ENCODE measurements at regions not wholly inside any gene's neighbourhood (a gene's known extent, or its start where the extent isn't known, plus 50 kb on each side); places are given as distances from the start of the nearest gene placed in this dataset.

DNA sequence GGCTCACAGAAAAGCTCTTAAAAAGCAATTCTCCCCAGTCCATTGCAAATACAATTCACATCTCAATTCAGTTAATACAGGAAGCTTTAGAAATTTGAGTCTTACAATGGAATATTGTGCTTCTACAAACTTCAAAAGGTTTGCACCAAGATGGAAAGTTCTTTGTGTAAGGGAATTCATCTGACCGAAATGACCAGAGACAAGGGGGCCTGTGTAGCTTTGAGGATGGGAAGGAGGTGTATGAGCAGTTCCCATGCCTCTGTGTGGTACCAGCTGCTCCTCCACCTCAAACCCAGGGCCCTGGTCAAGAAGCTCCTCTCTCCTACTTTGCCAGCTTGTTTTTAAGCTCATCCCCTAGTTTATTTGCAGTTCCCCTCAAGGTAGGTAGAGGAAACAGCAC lies 312.8 kb upstream of the PKDCC start:
- no peak for DNase-seq (ENCODE audit: low read depth in 4 of 4, low spot score in 3 of 4)

DNA sequence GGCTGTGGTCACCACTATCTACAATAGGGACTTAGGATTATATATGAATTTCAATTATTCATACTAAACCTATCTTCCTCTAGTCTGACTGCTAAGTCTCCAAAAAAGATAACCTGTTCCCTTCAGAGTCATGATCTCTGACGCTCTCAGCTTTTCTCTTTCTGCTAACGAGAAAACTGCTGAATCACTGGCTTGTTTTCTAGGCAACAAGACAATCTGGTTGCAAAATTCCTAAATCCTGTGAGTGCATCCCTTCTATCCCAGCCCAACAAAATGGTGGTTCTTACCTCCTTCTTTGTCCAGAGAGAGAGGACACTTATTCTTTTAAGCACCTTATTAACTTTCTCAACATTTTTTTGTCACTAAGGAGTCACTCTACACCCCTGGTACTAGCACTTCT lies 312.3 kb upstream of the PKDCC start:
- no peak for DNase-seq (ENCODE audit: low read depth in 4 of 4, low spot score in 3 of 4)

DNA sequence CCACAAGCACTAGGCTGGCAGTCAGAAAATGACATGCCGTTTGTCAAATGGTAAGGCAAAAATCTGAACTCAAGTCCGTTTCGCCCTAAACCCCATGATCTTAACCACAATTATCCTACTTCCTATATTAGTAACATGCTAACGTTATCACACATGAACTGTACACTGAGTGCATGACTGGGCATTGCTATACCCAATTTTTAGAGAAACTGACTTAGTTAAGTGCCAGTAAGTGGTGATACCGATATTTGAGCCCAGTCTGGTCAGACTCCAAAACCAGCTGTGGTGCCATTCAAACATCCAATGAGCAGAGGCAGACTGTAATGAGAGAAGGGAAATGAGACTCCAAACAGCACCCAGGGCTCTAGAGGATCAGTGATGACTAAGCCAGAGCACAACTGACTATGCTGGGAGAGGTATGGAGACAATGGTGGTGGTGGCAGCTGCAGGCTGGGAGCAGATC lies 311.7 kb upstream of the PKDCC start:
- DNase-seq (ENCODE audit: low read depth in 4 of 4, low spot score in 3 of 4) = no peak

DNA sequence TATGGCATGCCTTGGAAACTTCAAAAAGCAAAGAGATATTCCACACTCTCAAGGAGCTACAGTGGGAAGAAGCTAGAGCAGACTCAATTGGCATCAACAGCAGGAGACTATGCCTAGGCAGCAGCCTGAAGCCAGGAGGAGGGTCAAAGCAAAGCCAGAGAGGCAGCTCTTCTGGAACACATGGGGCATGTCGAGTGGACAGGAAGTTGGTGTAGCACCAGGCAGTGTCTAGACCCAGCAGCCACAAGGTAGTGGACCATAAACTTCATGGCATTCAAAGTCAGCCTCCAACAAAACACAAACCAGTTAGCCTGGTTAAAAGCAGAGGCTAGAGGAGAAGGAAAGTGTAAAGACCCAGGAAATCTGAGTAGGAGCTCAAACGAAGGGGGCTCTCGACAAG lies 311.2 kb upstream of the PKDCC start:
- DNase-seq (ENCODE audit: low read depth in 4 of 4, low spot score in 3 of 4) = no peak

DNA sequence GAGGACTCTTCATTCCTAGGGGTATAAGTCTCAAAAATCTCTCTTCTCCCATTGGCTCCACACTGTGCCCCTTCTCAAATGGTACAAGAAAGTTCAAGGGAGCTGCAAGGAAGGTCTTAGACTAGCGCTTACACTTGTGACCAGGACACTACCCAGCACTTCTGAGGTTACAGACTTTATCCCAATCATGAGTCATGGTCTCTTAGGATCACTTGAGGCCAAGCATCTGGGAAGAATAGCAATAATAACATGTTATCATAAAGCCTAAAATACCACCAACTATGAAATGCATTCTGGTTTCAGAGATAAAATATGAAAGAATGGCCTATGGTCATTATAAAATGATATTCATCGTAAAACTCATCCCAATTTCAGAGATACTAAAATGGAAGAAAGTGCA lies 309.9 kb upstream of the PKDCC start:
- no peak for DNase-seq (ENCODE audit: low read depth in 4 of 4, low spot score in 3 of 4)

DNA sequence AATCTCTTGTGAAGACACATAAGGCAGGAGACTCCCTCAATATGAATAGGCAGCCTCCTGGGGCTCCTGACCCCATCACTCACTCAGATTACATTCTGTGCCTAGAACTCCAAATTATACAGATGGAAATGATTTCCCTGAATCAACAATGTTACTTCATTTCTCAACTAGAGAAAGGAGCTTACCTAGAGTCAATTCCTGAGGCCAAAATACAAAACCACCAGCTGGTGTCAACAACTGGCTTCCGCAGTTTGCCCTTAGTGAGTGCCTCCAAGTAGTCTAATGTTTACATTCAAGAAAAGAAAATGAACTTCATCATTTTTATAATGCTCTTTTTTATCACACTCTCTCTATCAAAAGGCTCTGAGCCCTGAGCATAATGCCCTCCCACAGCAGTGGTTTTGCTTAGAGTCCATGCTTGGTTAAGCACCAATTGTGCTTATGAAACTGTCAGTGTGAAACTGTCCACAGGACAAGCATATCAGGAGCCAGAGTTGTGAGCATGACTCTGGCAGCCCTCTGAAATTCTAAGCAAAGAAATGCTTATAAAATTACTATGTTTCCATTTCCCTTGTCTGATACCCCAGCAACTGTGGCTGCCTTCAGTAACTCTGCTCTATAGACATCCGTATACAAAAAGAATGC lies 305.7 kb upstream of the PKDCC start:
- DNase-seq (ENCODE audit: low read depth in 4 of 4, low spot score in 3 of 4) = no peak

DNA sequence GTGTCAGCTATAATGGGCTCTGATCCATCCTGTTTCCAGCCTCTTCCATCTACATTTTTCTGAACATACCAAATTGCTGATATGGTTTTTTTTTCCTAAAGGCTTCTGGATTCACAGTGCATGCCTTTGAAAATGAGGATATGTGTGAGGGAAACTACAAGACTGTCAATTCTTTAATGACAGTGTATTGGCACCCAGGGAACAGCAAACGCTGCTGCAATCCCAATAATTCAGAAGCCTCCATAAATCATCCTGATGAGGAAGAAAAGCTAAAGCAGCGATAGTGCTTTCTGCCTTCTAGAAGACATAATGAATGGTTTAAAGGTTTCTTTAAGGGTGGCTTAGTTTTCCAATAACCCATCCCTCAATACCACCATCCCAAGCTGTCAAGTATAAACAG lies 304.5 kb upstream of the PKDCC start:
- DNase-seq (ENCODE audit: low read depth in 4 of 4, low spot score in 3 of 4) = no peak

DNA sequence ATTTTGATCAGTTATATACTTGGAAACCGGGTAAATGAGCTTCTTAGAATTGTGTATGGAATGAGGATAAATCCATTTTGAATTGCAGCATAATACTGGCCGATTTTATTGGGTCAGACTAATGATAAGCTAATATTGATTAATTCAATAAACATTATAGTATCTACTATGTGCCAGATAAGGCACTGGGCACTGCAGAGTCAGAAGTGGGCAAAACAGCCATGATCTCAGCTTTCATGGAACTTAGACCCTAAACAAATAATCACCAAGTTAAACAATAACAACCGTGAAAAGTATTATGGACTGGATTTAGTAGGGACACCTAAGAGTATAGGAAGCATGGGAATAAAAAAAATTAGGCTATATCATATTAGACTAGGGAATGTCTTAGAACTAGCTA lies 297.0 kb upstream of the PKDCC start:
- no peak for DNase-seq (ENCODE audit: low read depth in 4 of 4, low spot score in 3 of 4)

DNA sequence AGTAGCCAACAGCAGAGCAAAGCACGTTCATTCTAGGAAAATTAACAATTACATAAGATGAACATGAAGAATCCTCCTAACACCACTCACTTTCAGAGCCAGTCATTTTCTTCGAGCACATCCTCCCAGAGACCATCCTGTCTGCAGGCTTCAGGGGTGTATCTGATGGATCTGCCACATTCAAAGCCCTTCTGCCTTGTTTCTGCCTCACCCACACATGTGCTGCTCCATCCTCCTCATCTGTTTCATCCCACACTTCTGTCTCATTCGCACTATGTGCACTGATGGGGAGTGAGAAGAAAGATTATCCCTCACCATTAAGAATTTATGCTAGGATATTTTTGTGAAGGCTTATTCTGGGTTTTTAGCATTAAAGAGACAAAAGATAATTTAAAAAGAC lies 287.9 kb upstream of the PKDCC start:
- no peak for DNase-seq (ENCODE audit: low read depth in 4 of 4, low spot score in 3 of 4)

DNA sequence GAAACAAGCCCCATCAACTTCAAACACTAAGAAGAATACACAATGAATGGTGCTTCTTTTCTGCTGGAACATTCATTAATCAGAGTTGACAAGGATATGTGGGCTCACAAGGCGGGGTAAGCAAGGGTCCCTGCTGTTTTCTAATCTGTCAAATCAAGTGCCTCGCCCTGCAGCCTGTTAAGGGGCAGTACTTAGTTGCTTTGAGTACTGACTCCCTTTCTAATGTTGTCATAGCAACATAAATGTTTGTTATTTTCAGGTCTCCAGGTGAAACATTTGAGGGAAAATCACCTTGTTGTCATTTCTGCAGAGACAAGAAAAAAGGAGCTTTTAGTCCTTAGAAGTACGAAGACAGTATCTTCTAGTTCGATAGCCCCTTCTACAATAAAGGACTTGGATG lies 284.7 kb upstream of the PKDCC start:
- DNase-seq (ENCODE audit: low read depth in 4 of 4, low spot score in 3 of 4) = no peak

DNA sequence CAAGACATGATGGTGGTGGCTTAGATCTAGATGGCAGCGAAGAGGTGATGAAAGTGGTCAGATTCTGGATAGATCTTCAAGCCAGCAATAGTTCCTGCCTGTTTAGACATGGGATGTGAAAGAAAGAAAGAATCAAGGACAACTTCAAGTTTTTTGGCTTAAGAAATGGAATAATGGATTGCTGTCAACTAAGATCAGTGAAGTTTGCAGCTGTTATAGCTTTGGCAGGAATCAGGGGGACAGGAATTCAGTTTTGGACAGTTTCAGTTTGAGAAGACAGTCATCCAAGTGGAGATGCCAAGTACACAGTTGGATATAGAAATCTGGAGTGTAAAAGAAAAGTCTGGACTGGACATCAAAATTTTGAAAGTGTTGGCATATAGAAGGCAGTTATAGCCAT lies 283.7 kb upstream of the PKDCC start:
- DNase-seq (ENCODE audit: low read depth in 4 of 4, low spot score in 3 of 4) = no peak

DNA sequence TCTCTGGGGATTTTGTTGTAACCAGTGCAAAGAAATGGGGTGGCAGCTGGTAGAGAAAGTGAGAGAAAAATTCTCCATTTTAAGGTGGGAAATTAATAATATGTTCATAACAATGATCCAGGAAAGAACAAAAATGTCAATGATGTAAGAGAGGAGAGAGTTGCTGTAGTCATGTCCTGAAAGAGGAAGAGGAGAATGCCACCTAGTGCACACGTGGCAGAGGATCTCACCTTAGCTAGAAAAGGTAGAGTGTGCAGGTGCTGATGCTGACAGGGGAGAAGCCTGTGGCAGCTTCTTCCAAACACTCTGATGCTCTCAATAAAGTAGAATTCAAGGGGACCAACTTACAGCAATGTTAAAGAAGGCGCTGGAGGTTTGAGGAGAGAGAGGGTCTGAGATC lies 282.9 kb upstream of the PKDCC start:
- DNase-seq (ENCODE audit: low read depth in 4 of 4, low spot score in 3 of 4) = no peak

DNA sequence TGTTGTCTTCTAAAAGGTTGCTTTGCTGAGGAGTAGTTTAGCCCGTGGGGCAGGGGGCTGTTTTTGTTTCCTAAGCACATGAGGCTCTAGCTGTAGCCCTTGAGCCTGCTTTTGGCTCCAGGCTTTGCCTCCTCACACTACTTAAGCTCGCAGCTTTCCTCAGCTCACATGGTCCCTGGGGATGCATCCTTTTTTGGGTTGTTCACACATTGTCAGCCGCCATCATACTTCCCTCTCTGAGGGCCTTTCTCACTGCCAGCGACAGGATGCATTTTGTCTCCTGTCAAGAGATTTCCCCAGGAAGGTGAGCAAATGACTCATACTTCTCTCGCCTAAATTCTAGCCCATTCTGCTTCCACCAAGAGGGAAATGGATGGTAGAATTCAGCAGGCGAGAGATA lies 279.5 kb upstream of the PKDCC start:
- DNase-seq (ENCODE audit: low read depth in 4 of 4, low spot score in 3 of 4) = no peak

DNA sequence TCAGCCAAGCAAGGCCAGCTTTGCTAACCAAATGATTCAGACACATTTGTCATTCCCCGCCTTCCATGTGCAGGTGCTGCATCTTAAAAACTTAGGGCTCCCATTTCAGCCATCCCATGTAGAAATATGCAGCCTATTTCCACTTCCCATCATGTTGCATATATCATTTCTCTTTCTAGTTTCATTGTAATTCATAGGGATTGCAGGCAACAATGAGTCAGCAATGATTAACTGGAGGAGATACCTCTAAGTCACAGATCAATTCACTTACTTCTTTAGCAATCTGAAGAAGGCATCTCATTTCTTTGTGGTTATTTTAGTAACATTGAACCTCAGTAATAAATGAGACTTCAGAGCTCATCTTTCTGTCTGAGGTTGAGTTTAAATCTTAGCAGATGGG lies 276.1 kb upstream of the PKDCC start:
- DNase-seq (ENCODE audit: low read depth in 4 of 4, low spot score in 3 of 4) = no peak

DNA sequence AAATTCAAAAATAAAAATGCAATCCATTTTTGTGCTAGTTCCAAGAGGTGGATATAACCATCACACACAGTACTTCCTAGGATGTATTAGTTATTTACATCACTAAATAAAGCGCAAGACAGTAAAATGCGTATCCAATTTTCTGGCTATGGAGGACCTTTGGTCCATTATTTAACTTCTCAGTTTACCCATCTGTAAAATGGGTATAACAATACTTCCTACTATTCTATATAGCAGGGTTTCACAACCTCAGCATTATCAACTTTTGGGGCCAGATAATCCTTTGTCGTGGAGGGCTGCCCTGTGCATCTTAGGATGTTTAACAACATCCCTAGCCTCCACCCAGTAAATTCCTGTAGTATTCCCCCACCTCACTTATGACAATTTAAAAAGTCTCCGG lies 275.1 kb upstream of the PKDCC start:
- no peak for DNase-seq (ENCODE audit: low read depth in 4 of 4, low spot score in 3 of 4)

DNA sequence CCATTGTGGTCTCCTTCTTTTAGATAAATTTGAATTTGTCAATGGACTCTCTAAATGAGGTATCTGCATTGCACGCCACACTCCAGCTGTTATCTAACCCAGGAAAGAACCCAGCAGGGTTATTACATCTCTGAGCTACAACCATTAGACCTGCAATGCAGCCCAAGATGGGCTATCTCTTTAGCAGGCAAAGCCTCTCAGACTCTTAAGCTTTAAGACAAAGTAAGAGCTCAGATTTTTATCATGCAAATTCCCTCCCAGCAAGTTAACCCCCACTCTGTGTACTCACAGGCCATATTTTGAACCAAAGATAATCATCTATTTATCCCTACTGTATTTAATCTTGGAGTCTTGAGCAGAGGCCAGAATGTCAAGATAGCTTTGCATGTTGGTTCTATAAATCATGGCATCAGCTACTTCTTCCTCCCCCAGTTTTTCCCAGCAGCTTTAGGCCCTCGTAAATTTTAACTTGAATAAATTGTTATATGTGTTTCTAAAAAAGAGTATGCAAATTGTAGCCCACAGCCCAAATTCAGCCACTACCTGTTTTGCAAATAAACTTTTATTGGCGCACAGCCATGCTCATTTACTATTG lies 273.7 kb upstream of the PKDCC start:
- no peak for DNase-seq (ENCODE audit: low read depth in 4 of 4, low spot score in 3 of 4)

DNA sequence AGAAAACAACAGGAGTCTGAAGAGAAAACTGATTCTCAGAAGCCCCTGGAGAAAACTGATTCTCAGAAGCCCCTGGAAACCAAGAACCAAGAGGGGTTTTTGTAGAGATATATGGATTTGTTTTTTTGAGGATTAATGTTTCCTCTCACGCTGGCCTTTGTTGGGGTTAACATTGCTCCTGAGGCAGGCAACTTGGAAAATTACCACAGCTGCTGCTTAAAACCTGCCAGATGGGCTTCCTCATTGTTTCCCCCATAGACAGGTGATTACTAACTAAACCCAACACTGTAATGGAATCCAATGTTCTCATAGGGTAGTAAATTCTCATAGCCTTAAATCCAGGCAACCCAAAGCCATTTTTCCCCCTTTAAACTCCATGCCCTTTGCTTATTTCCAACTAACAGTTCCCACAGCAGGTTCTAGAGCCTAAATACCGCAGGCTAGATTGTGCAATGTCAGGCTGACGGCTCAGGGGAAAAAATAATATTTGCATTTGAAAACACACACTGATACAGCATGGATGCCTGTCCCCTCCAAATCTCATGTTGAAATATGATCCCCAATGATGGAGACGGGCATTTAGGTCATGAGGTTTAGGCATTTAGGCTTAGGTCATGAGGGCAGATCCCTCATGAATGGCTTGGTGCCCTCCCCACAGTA lies 272.3 kb upstream of the PKDCC start:
- DNase-seq (ENCODE audit: low read depth in 4 of 4, low spot score in 3 of 4) = no peak

DNA sequence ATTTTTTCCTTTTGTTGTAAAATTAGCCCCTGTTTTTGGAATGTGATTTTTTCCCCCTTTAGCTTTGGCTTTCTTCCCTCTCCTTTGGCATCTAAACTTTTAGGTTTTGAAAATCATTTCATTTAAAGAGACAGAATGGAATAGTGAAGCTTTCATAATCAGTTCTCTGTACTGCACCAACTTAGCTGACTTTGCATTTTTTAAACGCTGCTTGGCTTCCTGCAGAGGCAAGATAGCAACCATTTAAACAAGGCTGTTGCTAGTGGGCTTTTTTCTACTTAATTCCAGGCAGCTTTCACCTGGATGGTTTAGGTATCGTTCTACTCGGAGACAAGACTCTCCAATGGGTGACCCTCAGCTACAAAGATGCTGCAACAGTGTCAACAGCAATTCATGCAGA lies 267.9 kb upstream of the PKDCC start:
- DNase-seq (ENCODE audit: low read depth in 4 of 4, low spot score in 3 of 4) = no peak

DNA sequence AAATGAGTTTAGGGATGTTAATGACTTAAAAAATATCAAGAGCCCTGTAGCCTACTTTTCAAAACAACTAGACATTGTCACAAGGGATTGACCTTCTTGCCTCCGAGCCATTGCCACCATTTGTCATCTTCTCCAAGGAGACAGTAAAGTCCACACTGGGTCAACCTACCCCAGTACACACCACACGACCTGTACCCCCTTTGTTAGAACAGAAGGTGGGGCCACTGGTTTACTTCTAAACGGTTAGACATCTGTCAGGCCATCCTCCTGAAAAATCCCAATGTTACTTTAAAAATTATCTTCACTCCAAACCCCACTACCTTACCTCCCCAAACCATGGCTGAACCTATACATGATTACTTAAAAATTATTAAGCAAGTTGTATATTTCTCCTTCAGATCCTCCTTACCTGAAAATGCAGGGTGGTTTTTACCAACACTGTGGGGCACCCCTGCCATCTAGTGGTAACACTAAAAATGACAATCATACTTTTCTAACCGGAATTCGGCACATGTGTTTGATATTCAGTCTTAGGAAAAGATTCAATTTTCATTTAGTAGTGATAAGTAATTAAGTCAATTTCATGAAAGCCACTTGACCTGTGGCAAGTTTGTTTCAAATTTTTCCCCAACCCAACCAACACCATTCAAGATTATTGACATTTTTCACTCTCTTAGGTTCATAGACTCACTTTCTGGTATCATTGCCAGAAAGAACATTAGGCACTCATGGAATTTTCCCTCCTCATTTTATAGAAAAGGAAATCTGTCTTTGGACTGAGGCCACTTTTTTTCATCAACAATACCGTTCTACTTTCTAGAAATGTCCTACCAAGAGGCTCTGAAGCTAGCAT lies 265.3 kb upstream of the PKDCC start:
- no peak for DNase-seq (ENCODE audit: low read depth in 4 of 4, low spot score in 3 of 4)

DNA sequence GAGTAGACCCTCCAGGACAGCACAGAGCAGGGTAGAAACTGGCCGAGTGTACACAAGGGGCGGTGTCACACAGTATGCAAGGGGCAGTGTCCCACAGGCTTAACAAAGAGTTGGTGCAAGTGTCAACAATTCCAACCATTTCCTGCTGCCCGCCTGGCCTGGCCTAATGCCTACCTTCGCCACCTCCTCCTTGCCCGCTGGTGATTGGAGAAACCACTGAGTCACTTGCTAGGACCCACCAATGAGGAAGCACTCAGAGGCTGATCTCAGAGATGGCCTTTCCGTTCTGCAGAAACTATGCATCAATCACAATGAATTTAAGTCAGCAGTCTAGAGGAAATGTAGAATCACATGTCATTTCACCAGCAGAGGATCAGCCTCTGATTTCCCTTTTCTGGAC lies 263.3 kb upstream of the PKDCC start:
- DNase-seq (ENCODE audit: low read depth in 4 of 4, low spot score in 3 of 4) = no peak

DNA sequence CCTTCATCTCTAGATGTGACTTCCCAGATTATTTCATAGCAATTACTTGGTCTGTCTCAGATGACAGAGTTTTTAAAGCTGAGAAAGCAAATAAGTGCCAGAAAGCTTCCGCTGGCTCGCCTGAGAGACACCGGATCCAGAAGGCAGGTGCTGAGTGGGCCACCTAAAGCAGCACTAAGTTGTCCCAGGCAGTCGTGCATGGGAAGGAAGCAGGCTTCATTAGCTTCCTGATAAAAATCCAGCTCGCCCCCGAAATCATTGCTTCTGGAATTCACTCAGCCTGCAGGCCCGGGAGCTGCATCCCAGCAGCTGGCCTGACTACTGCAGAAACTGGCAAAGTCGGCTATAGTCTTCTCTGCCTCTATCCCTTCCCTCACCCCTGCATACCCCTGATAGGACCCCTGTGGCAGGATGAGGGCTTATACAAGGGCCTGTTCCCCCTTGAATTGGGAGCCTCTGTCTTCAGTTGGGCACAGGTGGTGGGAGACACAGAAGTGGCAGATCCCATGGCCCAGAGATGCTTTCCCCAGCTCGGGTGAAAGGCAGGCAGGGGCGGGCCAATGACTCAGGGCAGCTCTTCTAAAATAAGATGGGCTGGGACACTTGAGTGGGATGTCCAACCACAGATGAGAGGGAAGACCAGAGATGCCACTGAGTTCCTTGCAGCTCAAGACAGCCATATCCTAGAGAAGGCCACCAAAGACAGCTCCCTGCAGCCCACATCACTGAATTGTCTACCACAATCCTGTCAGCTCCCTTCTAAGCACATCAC lies 262.4 kb upstream of the PKDCC start:
- DNase-seq (ENCODE audit: low read depth in 4 of 4, low spot score in 3 of 4) = no peak
